ENCODE measurements at regions not wholly inside any gene's neighbourhood (a gene's known extent, or its start where the extent isn't known, plus 50 kb on each side); places are given as distances from the start of the nearest gene placed in this dataset.

DNA sequence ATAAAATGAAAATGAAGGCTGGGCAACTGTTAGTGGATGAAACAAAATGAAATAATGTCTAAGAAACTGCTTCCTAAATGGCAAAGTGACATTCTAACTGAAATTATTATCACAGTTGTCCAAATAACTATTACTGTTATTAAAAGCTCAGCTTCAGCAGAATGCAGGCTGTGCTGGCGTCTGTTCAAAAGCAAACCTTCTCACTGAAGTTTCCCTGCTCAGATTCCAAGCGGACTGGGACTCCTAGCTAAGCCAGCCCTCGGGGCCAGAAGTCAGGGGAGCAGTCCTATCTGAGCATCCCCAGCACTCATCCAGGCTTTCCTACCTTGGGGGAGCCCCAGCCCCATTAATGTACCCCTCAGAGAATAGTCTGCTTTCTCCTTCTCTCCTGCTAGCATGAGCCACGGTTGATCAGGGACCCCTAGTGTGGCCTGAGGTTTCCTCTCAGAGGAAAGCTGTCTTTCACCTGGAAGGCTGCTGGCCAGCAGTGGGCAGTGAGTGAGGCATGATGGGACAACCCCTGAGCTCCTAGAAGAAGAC lies 1167.3 kb downstream of the TBC1D22A start:
- TF ChIP-seq, protein P1, sequence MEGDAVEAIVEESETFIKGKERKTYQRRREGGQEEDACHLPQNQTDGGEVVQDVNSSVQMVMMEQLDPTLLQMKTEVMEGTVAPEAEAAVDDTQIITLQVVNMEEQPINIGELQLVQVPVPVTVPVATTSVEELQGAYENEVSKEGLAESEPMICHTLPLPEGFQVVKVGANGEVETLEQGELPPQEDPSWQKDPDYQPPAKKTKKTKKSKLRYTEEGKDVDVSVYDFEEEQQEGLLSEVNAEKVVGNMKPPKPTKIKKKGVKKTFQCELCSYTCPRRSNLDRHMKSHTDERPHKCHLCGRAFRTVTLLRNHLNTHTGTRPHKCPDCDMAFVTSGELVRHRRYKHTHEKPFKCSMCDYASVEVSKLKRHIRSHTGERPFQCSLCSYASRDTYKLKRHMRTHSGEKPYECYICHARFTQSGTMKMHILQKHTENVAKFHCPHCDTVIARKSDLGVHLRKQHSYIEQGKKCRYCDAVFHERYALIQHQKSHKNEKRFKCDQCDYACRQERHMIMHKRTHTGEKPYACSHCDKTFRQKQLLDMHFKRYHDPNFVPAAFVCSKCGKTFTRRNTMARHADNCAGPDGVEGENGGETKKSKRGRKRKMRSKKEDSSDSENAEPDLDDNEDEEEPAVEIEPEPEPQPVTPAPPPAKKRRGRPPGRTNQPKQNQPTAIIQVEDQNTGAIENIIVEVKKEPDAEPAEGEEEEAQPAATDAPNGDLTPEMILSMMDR (IDR thresholded peaks at IDR 0.05; ENCODE audit: insufficient read depth, low read depth, low read length, missing control alignments): no peak
- no peak overlapping the region for H3K4me3 ChIP-seq (ENCODE audit: low read length)
- no peak for DNase-seq (ENCODE audit: low read depth)

DNA sequence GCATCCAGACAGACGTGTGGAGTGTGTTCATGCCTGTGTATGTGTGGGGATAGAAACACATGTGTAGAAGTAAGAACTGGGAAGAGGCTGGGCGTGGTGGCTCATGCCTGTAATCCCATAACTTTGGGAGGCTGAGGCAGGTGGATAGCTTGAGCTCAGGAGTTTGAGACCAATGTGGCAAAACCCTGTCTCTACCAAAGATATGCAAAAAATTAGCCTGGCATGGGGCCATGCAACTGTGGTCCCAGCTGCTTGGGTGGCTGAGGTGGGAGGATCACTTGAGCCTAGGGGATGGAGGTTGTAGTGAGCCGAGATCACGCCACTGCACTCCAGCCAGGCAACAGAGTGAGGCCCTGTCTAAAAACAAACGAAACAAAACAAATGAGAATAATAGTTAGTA lies 1166.6 kb downstream of the TBC1D22A start:
- TF ChIP-seq, protein P1 (IDR thresholded peaks at IDR 0.05; ENCODE audit: insufficient read depth, low read depth, low read length, missing control alignments): no peak
- no peak overlapping the region for H3K4me3 ChIP-seq (ENCODE audit: low read length)
- DNase-seq (ENCODE audit: low read depth): no peak

DNA sequence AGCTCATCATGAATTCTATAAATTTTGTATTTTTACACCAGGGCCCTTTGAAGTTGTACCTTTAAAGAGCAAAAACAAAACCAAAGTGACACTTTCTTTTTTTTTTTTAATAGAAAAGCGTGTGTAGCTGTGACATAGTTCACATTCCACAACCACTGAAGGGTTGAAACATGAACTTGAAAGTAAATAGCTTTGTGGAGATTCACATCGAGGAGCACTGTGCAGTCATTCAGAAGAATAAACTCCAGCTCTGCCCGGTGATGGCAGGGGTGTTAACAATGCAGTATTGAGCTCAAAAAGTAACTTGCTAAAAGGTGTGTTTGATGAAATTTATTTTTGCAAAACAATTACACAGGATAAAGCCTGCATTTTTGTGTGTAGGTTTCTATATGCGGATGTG lies 1166.2 kb downstream of the TBC1D22A start:
- TF ChIP-seq, protein P1 (IDR thresholded peaks at IDR 0.05; ENCODE audit: insufficient read depth, low read depth, low read length, missing control alignments): no peak
- H3K4me3 ChIP-seq (ENCODE audit: low read length): no peak overlapping the region
- no peak for DNase-seq (ENCODE audit: low read depth)

DNA sequence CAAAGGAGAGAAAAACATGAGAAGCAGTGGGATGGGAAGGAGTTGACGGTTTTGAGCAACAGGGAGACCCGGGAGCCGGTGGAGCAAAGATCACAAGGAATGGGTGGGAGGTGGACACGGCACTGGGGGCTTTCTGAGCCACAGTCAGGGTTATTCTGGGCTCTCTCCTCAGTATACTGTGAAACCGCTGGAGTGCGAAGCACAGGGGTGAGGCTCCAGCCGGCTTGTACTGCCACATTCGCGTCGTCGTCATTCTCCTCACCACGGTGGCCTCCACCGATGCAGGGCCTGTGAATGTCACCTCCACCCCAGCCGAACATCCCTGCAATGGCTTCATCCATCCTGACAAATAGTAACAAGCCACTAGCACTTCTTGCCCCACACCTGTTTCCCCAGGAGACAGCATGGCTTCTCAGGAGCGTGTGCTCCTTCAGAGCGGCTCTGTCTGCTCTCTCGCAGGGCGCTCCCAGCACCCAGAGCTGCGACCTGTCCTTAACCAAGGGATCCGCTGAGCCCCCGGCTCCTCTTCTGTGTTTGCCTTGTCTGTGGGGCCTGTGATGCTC lies 1165.3 kb downstream of the TBC1D22A start:
- H3K4me3 ChIP-seq (ENCODE audit: low read length): no peak overlapping the region
- DNase-seq (ENCODE audit: low read depth): no peak
- TF ChIP-seq, protein P1 (IDR thresholded peaks at IDR 0.05; ENCODE audit: insufficient read depth, low read depth, low read length, missing control alignments): no peak

DNA sequence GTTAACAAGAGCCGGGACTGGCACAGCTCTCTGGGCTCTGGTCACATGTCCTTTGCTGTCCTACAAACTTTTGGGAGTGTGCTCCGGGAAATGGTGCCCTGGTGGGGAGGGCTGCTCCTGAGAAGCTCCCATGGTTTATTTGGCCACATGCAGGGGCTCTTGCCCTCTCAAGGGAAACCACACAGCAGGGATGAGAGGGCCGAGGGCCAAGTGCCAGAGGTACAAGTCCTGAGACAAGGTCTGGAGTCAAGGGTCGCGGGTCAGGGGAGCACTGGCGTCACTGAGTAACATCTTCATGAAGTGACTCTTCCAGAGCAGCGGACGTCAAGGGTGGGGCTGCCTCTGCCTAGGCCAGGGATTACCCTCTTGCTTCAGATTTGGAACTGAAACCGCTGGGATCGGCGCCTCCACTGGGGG lies 1160.6 kb downstream of the TBC1D22A start:
- TF ChIP-seq, protein P1 (IDR thresholded peaks at IDR 0.05; ENCODE audit: insufficient read depth, low read depth, low read length, missing control alignments): no peak
- H3K4me3 ChIP-seq (ENCODE audit: low read length): no peak overlapping the region
- DNase-seq (ENCODE audit: low read depth): no peak

DNA sequence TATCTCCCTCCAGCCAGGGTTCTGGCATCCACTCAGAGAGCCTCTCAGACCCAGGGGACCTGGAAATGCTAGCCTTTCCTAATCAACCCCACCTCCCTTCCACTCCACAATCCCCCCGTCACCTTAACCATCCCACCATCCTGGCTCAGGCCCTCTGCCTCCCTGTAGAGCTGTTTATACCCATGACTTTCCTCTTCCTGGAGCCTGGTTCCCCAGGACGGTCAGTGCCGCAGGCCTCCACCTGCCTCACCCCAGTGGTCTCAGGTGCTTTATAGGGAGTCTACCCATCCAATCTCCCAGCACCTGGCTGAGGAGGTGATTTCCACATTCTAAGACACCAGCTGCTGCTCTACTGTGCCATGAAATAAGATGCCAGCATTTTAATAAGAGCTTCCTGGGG lies 1159.5 kb downstream of the TBC1D22A start:
- DNase-seq (ENCODE audit: low read depth): no peak
- TF ChIP-seq, protein P1 (IDR thresholded peaks at IDR 0.05; ENCODE audit: insufficient read depth, low read depth, low read length, missing control alignments): no peak
- H3K4me3 ChIP-seq (ENCODE audit: low read length): no peak overlapping the region

DNA sequence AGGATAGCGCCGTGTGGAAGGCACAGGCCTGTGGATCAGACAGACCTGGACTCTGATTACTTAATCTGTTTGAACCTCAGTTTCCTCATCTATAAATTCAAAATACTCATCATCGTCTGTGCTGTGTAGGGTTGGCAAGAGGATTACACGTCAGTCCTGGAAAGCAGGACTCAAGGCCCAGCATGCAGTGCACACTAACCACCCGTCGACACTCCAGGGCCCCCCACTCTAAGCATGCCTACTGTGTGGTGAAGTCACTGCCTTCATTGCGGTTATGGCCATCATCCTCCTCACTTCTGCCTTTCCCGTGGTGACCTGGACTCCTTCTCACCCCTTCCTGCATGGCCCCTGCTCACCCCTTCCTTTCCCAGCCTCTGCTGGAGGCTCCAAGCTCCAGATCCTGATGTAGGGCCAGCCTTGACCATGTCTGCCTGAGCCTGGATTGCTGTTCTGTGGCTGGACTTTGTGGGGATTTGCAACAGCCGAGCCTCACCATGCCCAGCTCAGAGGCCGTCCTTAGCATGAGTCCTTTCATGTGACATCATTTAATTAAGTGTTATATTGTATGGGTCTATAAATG lies 1158.0 kb downstream of the TBC1D22A start:
- no peak overlapping the region for H3K4me3 ChIP-seq (ENCODE audit: low read length)
- DNase-seq (ENCODE audit: low read depth): no peak
- TF ChIP-seq, protein P1 (IDR thresholded peaks at IDR 0.05; ENCODE audit: insufficient read depth, low read depth, low read length, missing control alignments): no peak

All from epithelial cell of esophagus (primary cell).